C4-2B (cell line): ENCODE measurements at regions not wholly inside any gene's neighbourhood (a gene's known extent, or its start where the extent isn't known, plus 50 kb on each side); places are given as distances from the start of the nearest gene placed in this dataset.

Source experiments
- CTCF ChIP-seq: fragments of 450-650 bp; conservative IDR thresholded peaks from 2 replicates; pipeline ENCODE4 v1.5.1; 2017; ENCODE audit warnings: mild to moderate bottlenecking
- ZFX ChIP-seq: fragments of 450-650 bp; IDR thresholded peaks from 2 replicates; pipeline ENCODE4 v1.6.1; 2017

GRCh38 chr17:73855720-73856333 lies 211.6 kb upstream of the SDK2 start:
- TF ChIP-seq CTCF: no peak
- TF ChIP-seq ZFX: no peak
